ENCODE measurements at regions not wholly inside any gene's neighbourhood (a gene's known extent, or its start where the extent isn't known, plus 50 kb on each side); places are given as distances from the start of the nearest gene placed in this dataset.

- TF ChIP-seq CTCF (IDR thresholded peaks at IDR 0.05) (no peak), POLR2AphosphoS5 (IDR thresholded peaks at IDR 0.05; ENCODE audit: low read depth, low read length) (no peak), REST (IDR thresholded peaks at IDR 0.05; ENCODE audit: insufficient read depth in 1 of 2, low read depth in 2 of 2, low read length in 1 of 2) (no peak), TCF7L2 (IDR thresholded peaks at IDR 0.05; ENCODE audit: low read depth, low read length) (no peak)
Measured at GRCh38 chr9:32300373-32300772, 84.1 kb upstream of the ACO1 start.
